ENCODE measurements at regions not wholly inside any gene's neighbourhood (a gene's known extent, or its start where the extent isn't known, plus 50 kb on each side); places are given as distances from the start of the nearest gene placed in this dataset.

- Histone ChIP-seq H3K23ac (ENCODE audit: insufficient read length) (no peak overlapping the region), H2BK12ac (ENCODE audit: low read depth, low read length) (no peak overlapping the region), H2AFZ (ENCODE audit: low read length) (no peak overlapping the region), H3K14ac (ENCODE audit: insufficient read length) (no peak overlapping the region), H3K4me1 (replicated peaks in 1 of 4; ENCODE audit: control insufficient read depth in 3 of 4, insufficient read depth in 4 of 4, low read length in 3 of 4) (no peaks in the 10 kb centered on the region), H3K23me2 (ENCODE audit: low read depth, low read length) (no peaks in the 10 kb centered on the region), H3K4ac (replicated peaks; ENCODE audit: insufficient read length, low read depth, low read length) (no peak overlapping the region), H2BK15ac (ENCODE audit: low read length) (no peak overlapping the region), H4K91ac (replicated peaks; ENCODE audit: insufficient read length, low read length) (no peak overlapping the region), H3K36me3 (ENCODE audit: control insufficient read depth in 2 of 4, insufficient read depth in 4 of 4, low read length in 3 of 4) (no peaks in the 10 kb centered on the region), H2BK20ac (ENCODE audit: low read length) (no peak overlapping the region), H2BK5ac (ENCODE audit: low read depth, low read length) (no peak overlapping the region), H4K5ac (ENCODE audit: insufficient read length, low read depth, low read length) (no peak overlapping the region), H4K20me1 (replicated peaks in 1 of 2; ENCODE audit: control insufficient read depth in 1 of 2, insufficient read depth in 2 of 2, low read length in 2 of 2) (no peaks in the 10 kb centered on the region), H3K27me3 (replicated peaks in 1 of 4; ENCODE audit: control insufficient read depth in 3 of 4, extremely low read depth in 1 of 4, insufficient read depth in 3 of 4, low read length in 3 of 4) (no peaks in the 10 kb centered on the region), H3K9me3 (ENCODE audit: insufficient read depth in 2 of 2, low read depth in 1 of 2, low read length in 1 of 2) (no peaks in the 10 kb centered on the region), H2BK120ac (replicated peaks; ENCODE audit: low read depth, low read length) (no peak overlapping the region), H2AK5ac (ENCODE audit: low read depth, low read length) (no peak overlapping the region), H3K27ac (ENCODE audit: low read depth, low read length) (no peak overlapping the region), H3K4me3 (ENCODE audit: extremely low read depth in 1 of 4, insufficient read depth in 2 of 4, low read depth in 3 of 4, low read length in 4 of 4) (no peak overlapping the region), H3K4me2 (ENCODE audit: insufficient read depth in 1 of 2, low read depth in 2 of 2, low read length in 2 of 2) (no peak overlapping the region), H3K18ac (ENCODE audit: extremely low read depth, low read length) (no peak overlapping the region), H3K79me1 (ENCODE audit: low read depth, low read length) (no peaks in the 10 kb centered on the region), H4K8ac (ENCODE audit: extremely low read depth, insufficient read depth, low read length) (no peak overlapping the region), H3K79me2 (ENCODE audit: control insufficient read depth in 1 of 2, insufficient read depth in 2 of 2, low read length in 2 of 2) (no peaks in the 10 kb centered on the region), H3K9ac (replicated peaks in 1 of 4; ENCODE audit: extremely low read depth in 1 of 4, low read depth in 3 of 4, low read length in 3 of 4) (no peak overlapping the region), H3K56ac (replicated peaks; ENCODE audit: insufficient read length, low read depth, low read length) (no peak overlapping the region)
- FAIRE-seq (no peak), DNase-seq (ENCODE audit: low read depth in 1 of 2, low spot score in 2 of 2) (no peak)
- WGBS, 2 experiments (ENCODE audit: extremely low coverage in 1 of 2, insufficient coverage in 1 of 2, insufficient read length in 1 of 2, insufficient replicate concordance in 2 of 2, low coverage in 1 of 2, low lambda C conversion rate in 2 of 2, missing lambda C conversion rate in 1 of 2), result 87% methylated on average over 7 of the region's 7 CpGs; no CpG with 5 or more reads in 1 of the 2 experiments
- ChIA-PET CTCF (ENCODE audit: partially characterized antibody) (interaction anchor here (0.7 kb wide), 1 partner anchor 38 kb away, joined by 3 read pairs; no protein-coding TSS in a partner anchor), POLR2A (ENCODE audit: partially characterized antibody) (no interaction called here)
- TF ChIP-seq CHD2 (IDR thresholded peaks at IDR 0.05; ENCODE audit: low read length) (no peak), JUND (IDR thresholded peaks at IDR 0.05; ENCODE audit: low read length) (no peak)
Measured at GRCh38 chr16:73420676-73421075, 372.7 kb upstream of the ZFHX3 start.

Data from H1 (cell line).